Esophagus (tissue), 2 donors: ENCODE measurements at regions not wholly inside any gene's neighbourhood (a gene's known extent, or its start where the extent isn't known, plus 50 kb on each side); places are given as distances from the start of the nearest gene placed in this dataset.

Experiments used
- H3K27ac ChIP-seq, 2 donors: one replicate each; pipeline ENCODE4 v1.5.1; 2013; ENCODE audit warnings: low read depth in 2 of 2, mild to moderate bottlenecking in 2 of 2, inconsistent platforms in 1 of 2, low read length in 1 of 2, moderate library complexity in 1 of 2
- H3K27me3 ChIP-seq, 2 donors: one replicate each; pipeline ENCODE4 v1.6.1; 2013; ENCODE audit warnings: low read length in 2 of 2, control low read depth in 1 of 2, mild to moderate bottlenecking in 1 of 2; ENCODE audit not compliant: insufficient read depth in 2 of 2, control insufficient read depth in 1 of 2
- H3K36me3 ChIP-seq, 2 donors: one replicate each; pipeline ENCODE4 v1.6.1; 2013; ENCODE audit warnings: low read length in 1 of 2; ENCODE audit not compliant: control insufficient read depth in 2 of 2, insufficient read depth in 2 of 2
- H3K4me1 ChIP-seq, 2 donors: one replicate each; pipeline ENCODE4 v1.6.1; 2013; ENCODE audit warnings: low read length in 1 of 2; ENCODE audit not compliant: control insufficient read depth in 2 of 2, insufficient read depth in 2 of 2
- H3K4me3 ChIP-seq, 2 donors: one replicate each; pipeline ENCODE4 v1.5.1; 2013; ENCODE audit warnings: low read length in 2 of 2, mild to moderate bottlenecking in 2 of 2, low read depth in 1 of 2, moderate library complexity in 1 of 2
- H3K9me3 ChIP-seq, 2 donors: one replicate each; pipeline ENCODE4 v1.6.1; 2013; ENCODE audit warnings: mild to moderate bottlenecking in 2 of 2, low read depth in 1 of 2, low read length in 1 of 2, moderate library complexity in 1 of 2; ENCODE audit not compliant: control insufficient read depth in 2 of 2, insufficient read depth in 1 of 2
- WGBS, 2 donors: extraction: QIAGEN DNeasy Blood & Tissue Kit; methylation state at CpG; one replicate each; pipeline ENCODE4 v1.1.7; 2013; 5-methylcytosine and 5-hydroxymethylcytosine counted together
- donor health status: healthy with polysubstance abuse.
- donor health status: Bipolar disorder and iron deficiency.

DNA sequence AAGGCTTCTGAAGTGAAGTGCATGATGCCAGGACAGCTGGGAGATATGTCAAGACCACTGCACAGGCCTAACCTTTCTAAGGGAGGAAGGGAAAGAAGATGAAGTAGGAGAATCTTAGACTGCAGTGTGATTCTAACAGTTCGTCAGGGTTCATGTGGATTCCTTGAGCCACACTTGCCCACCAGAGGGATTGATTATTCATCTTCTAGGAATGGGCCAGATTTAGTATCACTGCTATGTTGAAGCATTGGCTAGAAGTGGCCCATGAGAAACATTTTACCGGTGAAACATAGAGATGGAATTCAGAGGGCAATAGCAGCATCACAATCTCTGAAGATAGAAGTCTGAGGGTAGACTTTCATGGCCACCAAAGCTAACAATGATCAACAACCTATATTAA lies 550.8 kb upstream of the SLITRK1 start:
- 90 to 92% methylated on average over 2 of the region's 2 CpGs for WGBS, 2 donors
- H3K27ac ChIP-seq = no peak overlapping the region
- H3K4me1 ChIP-seq = no peaks in the 10 kb centered on the region
- H3K36me3 ChIP-seq = no peaks in the 10 kb centered on the region
- no peaks in the 10 kb centered on the region for H3K27me3 ChIP-seq
- no peaks in the 10 kb centered on the region for H3K9me3 ChIP-seq
- H3K4me3 ChIP-seq = no peak overlapping the region

DNA sequence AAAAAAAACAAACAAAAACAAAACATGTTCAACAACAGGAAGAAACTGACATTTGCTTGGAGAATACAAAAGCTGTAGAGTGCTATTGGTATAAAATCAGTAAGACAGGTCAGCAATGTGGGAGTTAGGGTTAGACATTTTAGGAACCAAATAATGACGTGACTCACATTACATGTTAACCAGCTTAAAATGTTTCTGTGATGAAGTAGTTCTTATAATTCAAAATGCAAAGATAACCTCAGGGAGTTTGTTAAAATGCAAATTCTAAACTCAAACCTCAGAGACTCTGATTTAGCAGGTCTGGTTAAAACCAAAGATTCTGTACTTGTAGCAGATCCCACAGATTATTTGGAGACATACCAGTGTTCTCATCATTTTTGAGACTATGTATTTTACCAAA lies 549.4 kb upstream of the SLITRK1 start:
- H3K36me3 ChIP-seq = no peaks in the 10 kb centered on the region
- no peaks in the 10 kb centered on the region for H3K9me3 ChIP-seq
- 66 to 71% methylated on average over 1 of the region's 1 CpG for WGBS, 2 donors
- H3K27ac ChIP-seq = no peak overlapping the region
- H3K4me1 ChIP-seq = no peaks in the 10 kb centered on the region
- no peaks in the 10 kb centered on the region for H3K27me3 ChIP-seq
- H3K4me3 ChIP-seq = no peak overlapping the region

DNA sequence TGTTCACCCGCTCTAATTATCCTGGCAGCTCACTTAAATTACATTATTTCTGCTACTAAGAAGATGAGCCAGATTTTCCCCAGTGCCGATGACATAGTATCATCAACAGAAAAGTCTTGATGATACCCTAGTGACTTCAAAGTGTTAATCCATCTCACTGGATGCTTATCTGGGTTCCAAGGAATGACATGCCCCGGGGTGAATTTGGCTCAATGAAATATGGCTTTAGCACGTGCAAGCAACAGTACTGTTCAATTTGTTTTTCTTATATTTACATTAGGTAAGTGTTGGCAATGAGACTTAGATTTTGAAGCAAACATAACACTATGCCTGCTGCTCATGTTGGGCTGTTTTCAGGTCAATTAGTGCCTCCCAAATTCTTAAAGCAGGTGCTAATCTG lies 548.2 kb upstream of the SLITRK1 start:
- no peaks in the 10 kb centered on the region for H3K27me3 ChIP-seq
- no peaks in the 10 kb centered on the region for H3K36me3 ChIP-seq
- WGBS, 2 donors = 17 to 32% methylated on average over 4 of the region's 4 CpGs
- H3K9me3 ChIP-seq = no peaks in the 10 kb centered on the region
- H3K4me1 ChIP-seq = no peaks in the 10 kb centered on the region
- H3K27ac ChIP-seq = no peak overlapping the region
- H3K4me3 ChIP-seq = no peak overlapping the region

DNA sequence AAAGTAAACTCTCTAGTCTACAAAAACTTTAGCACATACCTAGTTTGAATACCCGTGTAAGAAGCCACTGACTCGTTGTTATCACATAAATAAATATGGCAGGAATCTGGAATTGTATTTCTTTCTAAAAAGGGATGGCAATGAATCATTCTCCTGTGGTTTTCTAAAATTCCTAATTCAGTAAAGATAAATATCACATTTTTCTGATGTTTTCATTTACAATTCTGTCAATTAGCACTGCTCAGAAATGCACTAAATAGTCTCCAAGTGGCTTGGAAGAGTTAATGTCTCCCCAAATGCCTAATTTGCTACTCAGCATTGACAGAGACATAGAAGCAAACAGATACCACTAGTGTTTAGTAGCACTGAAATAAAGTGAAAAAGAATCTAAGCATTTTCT lies 547.7 kb upstream of the SLITRK1 start:
- Histone ChIP-seq H3K27me3 (no peaks in the 10 kb centered on the region), H3K4me3 (no peak overlapping the region), H3K27ac (no peak overlapping the region), H3K4me1 (no peaks in the 10 kb centered on the region), H3K36me3 (no peaks in the 10 kb centered on the region), H3K9me3 (no peaks in the 10 kb centered on the region)
- WGBS, 2 donors = 34 to 38% methylated on average over 2 of the region's 2 CpGs

DNA sequence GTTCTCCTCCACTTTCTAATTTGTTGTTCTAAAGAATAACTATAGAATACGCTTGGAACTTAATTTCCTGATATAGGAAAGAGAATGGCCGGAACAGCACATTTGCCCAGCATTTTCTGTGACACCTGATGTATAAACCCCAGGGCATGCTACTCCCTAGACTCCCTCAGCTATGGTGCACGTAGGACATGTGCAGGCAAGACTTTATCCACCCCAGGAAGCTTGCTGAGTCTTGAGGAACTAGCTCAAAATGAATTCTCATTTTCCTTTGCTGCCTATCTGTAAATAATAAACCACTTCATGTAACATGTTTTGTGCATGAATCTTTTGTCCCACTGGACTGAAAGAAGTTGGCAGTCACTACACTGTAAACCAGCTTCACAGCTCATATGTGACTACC lies 535.8 kb upstream of the SLITRK1 start:
- no peaks in the 10 kb centered on the region for H3K36me3 ChIP-seq
- H3K27me3 ChIP-seq = no peaks in the 10 kb centered on the region
- no peak overlapping the region for H3K27ac ChIP-seq
- WGBS, 2 donors = 44 to 50% methylated on average over 3 of the region's 3 CpGs
- no peaks in the 10 kb centered on the region for H3K4me1 ChIP-seq
- no peaks in the 10 kb centered on the region for H3K9me3 ChIP-seq
- no peak overlapping the region for H3K4me3 ChIP-seq

DNA sequence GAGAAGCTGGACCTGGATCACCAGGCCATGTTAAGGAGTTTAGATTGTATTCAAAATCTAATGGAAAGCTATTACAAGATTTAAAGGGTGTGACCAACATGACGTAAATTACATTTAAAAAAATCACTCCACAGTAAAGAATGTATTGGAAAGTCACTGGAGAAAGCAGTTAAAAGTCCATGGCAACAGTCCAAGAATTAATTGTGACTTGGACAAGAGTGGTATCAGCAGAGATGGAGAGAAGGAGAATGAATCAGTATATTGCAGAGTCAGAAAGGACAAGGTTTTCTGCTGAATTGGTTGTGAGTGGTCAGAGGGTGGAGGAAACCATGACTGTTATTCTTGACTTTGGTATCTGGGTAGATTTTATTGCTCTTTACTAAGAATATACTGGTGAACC lies 535.1 kb upstream of the SLITRK1 start:
- H3K4me3 ChIP-seq = no peak overlapping the region
- H3K36me3 ChIP-seq = no peaks in the 10 kb centered on the region
- no peaks in the 10 kb centered on the region for H3K9me3 ChIP-seq
- WGBS, 2 donors = 52 to 55% methylated on average over 1 of the region's 1 CpG
- H3K27me3 ChIP-seq = no peaks in the 10 kb centered on the region
- no peaks in the 10 kb centered on the region for H3K4me1 ChIP-seq
- no peak overlapping the region for H3K27ac ChIP-seq

DNA sequence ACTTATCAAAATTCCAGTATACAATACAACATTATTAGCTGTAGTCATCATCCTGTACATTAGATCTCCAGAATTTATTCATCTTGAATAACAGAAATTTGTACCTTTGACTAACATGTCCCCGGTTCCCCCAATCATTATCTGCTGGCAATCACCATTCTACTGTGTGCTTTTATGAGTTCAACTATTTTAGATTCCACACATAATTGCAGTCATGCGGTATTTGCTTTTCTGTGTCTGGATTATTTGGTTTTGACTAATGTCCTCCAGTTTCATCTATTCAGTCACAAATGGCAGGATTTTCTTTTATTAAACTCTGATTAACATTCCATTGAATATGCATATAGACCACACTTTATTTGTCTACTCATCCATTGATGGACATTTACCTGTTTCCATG lies 530.7 kb upstream of the SLITRK1 start:
- H3K27me3 ChIP-seq = no peaks in the 10 kb centered on the region
- H3K9me3 ChIP-seq = no peaks in the 10 kb centered on the region
- H3K4me1 ChIP-seq = no peaks in the 10 kb centered on the region
- H3K4me3 ChIP-seq = no peak overlapping the region
- WGBS, 2 donors = 66 to 82% methylated on average over 2 of the region's 2 CpGs
- no peaks in the 10 kb centered on the region for H3K36me3 ChIP-seq
- no peak overlapping the region for H3K27ac ChIP-seq

DNA sequence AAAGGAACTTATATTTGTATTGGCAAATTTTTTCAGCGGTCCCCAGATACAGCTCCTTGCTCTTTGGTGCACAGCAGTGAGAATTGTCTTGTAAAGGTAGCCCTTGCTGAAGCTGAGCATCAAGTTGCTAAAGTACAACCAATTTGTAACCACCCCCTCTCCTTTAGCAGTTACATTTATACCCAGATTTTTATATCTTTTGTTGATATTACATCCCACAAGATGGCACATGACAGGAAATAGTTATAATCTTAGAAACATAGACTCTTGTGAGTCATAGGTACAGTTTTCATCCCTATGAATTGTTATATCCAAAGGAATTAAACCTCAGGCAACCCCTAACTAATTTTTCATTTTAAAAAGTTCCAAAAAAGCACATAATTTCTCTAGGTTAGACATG lies 523.0 kb upstream of the SLITRK1 start:
- Histone ChIP-seq H3K27ac (no peak overlapping the region), H3K27me3 (no peaks in the 10 kb centered on the region), H3K9me3 (no peaks in the 10 kb centered on the region), H3K4me1 (no peaks in the 10 kb centered on the region), H3K4me3 (no peak overlapping the region), H3K36me3 (no peaks in the 10 kb centered on the region)
- WGBS, 2 donors = 90% methylated on average over 1 of the region's 1 CpG

DNA sequence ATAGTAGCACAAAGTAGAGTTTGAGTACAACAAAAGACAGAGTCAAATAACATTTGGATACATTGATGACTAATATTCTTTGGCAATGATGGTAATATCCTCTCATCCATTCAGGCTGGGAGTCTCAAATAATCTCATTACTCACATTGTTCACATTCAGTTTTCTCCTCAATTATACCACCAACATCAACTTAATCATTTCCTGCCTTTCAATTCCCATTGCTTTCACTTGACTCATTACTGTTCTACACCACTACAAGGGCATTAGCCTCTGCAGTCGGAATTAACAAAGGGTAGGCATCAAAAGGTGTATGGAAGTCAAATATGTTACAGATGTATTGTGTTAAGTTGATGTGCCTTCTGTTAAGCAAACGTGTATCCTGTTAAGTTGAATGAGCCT lies 518.4 kb upstream of the SLITRK1 start:
- no peak overlapping the region for H3K4me3 ChIP-seq
- no peaks in the 10 kb centered on the region for H3K27me3 ChIP-seq
- no peaks in the 10 kb centered on the region for H3K36me3 ChIP-seq
- WGBS, 2 donors = 28 to 43% methylated on average over 2 of the region's 2 CpGs
- H3K27ac ChIP-seq = no peak overlapping the region
- H3K9me3 ChIP-seq = no peaks in the 10 kb centered on the region
- peaks cover 0 to 10% of the 10 kb centered on the region in 2 donors for H3K4me1 ChIP-seq

DNA sequence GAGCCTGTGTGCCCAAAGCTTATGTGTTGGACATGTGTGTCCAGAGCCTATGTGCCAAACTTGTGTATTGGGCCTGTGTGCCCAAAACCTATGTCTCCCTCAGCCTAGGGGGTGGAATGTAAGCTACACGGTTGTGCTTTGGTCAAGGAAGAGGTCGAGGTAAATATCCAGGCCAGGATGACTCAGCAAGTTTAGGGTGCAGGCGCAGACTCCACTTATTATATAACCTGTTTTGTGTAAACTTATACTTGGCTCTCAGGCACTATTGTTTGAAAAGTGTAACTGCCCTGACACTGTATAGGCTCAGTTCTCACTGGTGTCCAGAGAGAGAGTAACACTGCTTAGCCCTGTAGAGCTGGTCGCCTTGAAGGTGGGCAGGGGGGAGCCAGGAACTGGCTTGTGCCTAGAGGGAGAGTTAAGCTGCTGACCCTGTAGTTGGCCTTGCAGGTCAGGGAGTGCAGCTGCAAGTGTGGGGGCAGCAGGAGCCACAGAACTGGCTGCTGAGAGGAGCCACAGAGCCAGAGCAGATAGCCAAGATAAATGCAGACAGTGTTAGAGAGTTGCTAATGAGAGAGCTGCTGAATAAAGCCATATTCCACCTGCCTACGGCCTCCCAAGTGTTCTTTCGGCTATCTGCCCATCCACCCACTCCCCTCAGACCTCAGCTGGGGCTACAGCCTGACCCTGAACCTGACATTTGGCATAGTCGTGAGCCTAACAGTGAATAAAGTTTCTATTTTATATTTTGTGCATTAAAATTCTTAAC lies 517.2 kb upstream of the SLITRK1 start:
- Histone ChIP-seq H3K4me1 (peaks cover 0 to 10% of the 10 kb centered on the region in 2 donors), H3K27me3 (no peaks in the 10 kb centered on the region), H3K36me3 (no peaks in the 10 kb centered on the region), H3K4me3 (no peak overlapping the region), H3K9me3 (no peaks in the 10 kb centered on the region), H3K27ac (no peak overlapping the region)
- WGBS, 2 donors = 70 to 79% methylated on average over 7 of the region's 7 CpGs
